ENCODE measurements at regions not wholly inside any gene's neighbourhood (a gene's known extent, or its start where the extent isn't known, plus 50 kb on each side); places are given as distances from the start of the nearest gene placed in this dataset.

- no peak for DNase-seq
- WGBS, 5 donors, result 47 to 65% (median 53%) methylated on average over 4 of the region's 4 CpGs
- Histone ChIP-seq H3K27ac (no peak overlapping the region), H3K9me3 (peaks cover 0 to 8% (median 0%) of the 10 kb centered on the region in 8 donors), H3K27me3 (replicated peaks in 1 of 7) (no peaks in the 10 kb centered on the region), H3K4me3 (no peak overlapping the region), H3K36me3 (no peaks in the 10 kb centered on the region), H3K4me1 (no peaks in the 10 kb centered on the region)
- intact Hi-C loops (cut with DNase I; ENCODE audit: low total_unique reads), result no loop called here
- TF ChIP-seq POLR2AphosphoS5 (IDR thresholded peaks at IDR 0.05), result no peak
- TF ChIP-seq CTCF (IDR thresholded peaks at IDR 0.05 in 8 of 11, conservative IDR thresholded peaks at IDR 0.05 in 3 of 11), result no peak
- no peak for TF ChIP-seq POLR2A (IDR thresholded peaks at IDR 0.05)
Measured at GRCh38 chr7:31284106-31284505, 56.4 kb downstream of the NEUROD6 start.

- no peak overlapping the region for H3K27ac ChIP-seq
- H3K9me3 ChIP-seq, result no peaks in the 10 kb centered on the region
- H3K36me3 ChIP-seq, result no peaks in the 10 kb centered on the region
- no peak overlapping the region for H3K4me3 ChIP-seq
- intact Hi-C loops (cut with DNase I; ENCODE audit: low total_unique reads), result no loop called here
- no peak for DNase-seq
- H3K27me3 ChIP-seq (replicated peaks in 1 of 7), result no peaks in the 10 kb centered on the region
- no peak for TF ChIP-seq POLR2A (IDR thresholded peaks at IDR 0.05)
- no peak for TF ChIP-seq POLR2AphosphoS5 (IDR thresholded peaks at IDR 0.05)
- TF ChIP-seq CTCF (IDR thresholded peaks at IDR 0.05 in 8 of 11, conservative IDR thresholded peaks at IDR 0.05 in 3 of 11), result no peak
- 63 to 84% (median 78%) methylated on average over 5 of the region's 5 CpGs for WGBS, 5 donors
- H3K4me1 ChIP-seq, result no peaks in the 10 kb centered on the region
Measured at GRCh38 chr7:31271641-31272405, 68.7 kb downstream of the NEUROD6 start.

GRCh38 chr7:31267486-31267885 lies 73.0 kb downstream of the NEUROD6 start:
- TF ChIP-seq POLR2AphosphoS5 (IDR thresholded peaks at IDR 0.05) (no peak), POLR2A (IDR thresholded peaks at IDR 0.05) (no peak), CTCF (IDR thresholded peaks at IDR 0.05 in 8 of 11, conservative IDR thresholded peaks at IDR 0.05 in 3 of 11) (no peak)
- 32 to 59% (median 39%) methylated on average over 1 of the region's 1 CpG for WGBS, 5 donors

GRCh38 chr7:31263338-31263737 lies 77.2 kb downstream of the NEUROD6 start:
- Histone ChIP-seq H3K36me3 (no peaks in the 10 kb centered on the region), H3K4me3 (no peak overlapping the region), H3K9me3 (no peaks in the 10 kb centered on the region), H3K4me1 (no peaks in the 10 kb centered on the region), H3K27ac (no peak overlapping the region), H3K27me3 (replicated peaks in 1 of 7) (no peaks in the 10 kb centered on the region)
- WGBS, 5 donors, result 71 to 77% (median 71%) methylated on average over 2 of the region's 2 CpGs
- TF ChIP-seq CTCF (IDR thresholded peaks at IDR 0.05 in 8 of 11, conservative IDR thresholded peaks at IDR 0.05 in 3 of 11) (no peak), POLR2AphosphoS5 (IDR thresholded peaks at IDR 0.05) (no peak), POLR2A (IDR thresholded peaks at IDR 0.05) (no peak)
- DNase-seq, result no peak
- intact Hi-C loops (cut with DNase I; ENCODE audit: low total_unique reads), result no loop called here

More at GRCh38 chr7:31267486-31267885, 73.0 kb downstream of the NEUROD6 start:
- H3K27ac ChIP-seq, result no peak overlapping the region
- H3K4me3 ChIP-seq, result no peak overlapping the region
- DNase-seq, result no peak
- H3K36me3 ChIP-seq, result no peaks in the 10 kb centered on the region
- intact Hi-C loops (cut with DNase I; ENCODE audit: low total_unique reads), result no loop called here
- no peaks in the 10 kb centered on the region for H3K4me1 ChIP-seq
- no peaks in the 10 kb centered on the region for H3K9me3 ChIP-seq
- no peaks in the 10 kb centered on the region for H3K27me3 ChIP-seq (replicated peaks in 1 of 7)
